CD14-positive monocyte (primary cell): ENCODE measurements at regions not wholly inside any gene's neighbourhood (a gene's known extent, or its start where the extent isn't known, plus 50 kb on each side); places are given as distances from the start of the nearest gene placed in this dataset.

ENCODE experiments used
- DNase-seq, 3 donors: peaks; one replicate each; pipeline ENCODE4 v3.0.0-alpha.2; 2011 to 2022
- H2AFZ ChIP-seq: 2 replicates; pipeline ENCODE4 v1.6.0; 2012; ENCODE audit warnings: mild to moderate bottlenecking, low read depth, low read length, inconsistent platforms; ENCODE audit not compliant: insufficient read depth, poor library complexity, severe bottlenecking
- H3K27ac ChIP-seq, 2 donors: 1 replicate in 1 of 2; 2 replicates in 1 of 2; pipeline ENCODE4 v1.5.1; 2012 to 2013; ENCODE audit warnings: low read length in 2 of 2, control low read depth in 1 of 2, inconsistent platforms in 1 of 2, low read depth in 1 of 2, mild to moderate bottlenecking in 1 of 2
- H3K27me3 ChIP-seq, 2 donors: one replicate each; pipeline versions ENCODE4 v1.6.0 to v1.6.1; 2011 to 2013; ENCODE audit warnings: low read length in 2 of 2; ENCODE audit not compliant: control insufficient read depth in 2 of 2, insufficient read depth in 2 of 2
- H3K36me3 ChIP-seq, 2 donors: replicated peaks in 1 of 2; 1 replicate in 1 of 2; 2 replicates in 1 of 2; pipeline versions ENCODE4 v1.5.1 to v1.6.1; 2012 to 2013; ENCODE audit warnings: low read length in 2 of 2, control low read depth in 1 of 2, inconsistent platforms in 1 of 2, mild to moderate bottlenecking in 1 of 2; ENCODE audit not compliant: insufficient read depth in 2 of 2, control insufficient read depth in 1 of 2
- H3K4me1 ChIP-seq, 2 donors: 1 replicate in 1 of 2; 2 replicates in 1 of 2; pipeline versions ENCODE4 v1.5.1 to v1.6.1; 2012 to 2013; ENCODE audit warnings: low read length in 2 of 2, control low read depth in 1 of 2, inconsistent platforms in 1 of 2, mild to moderate bottlenecking in 1 of 2, moderate library complexity in 1 of 2; ENCODE audit not compliant: insufficient read depth in 2 of 2, control insufficient read depth in 1 of 2
- H3K4me2 ChIP-seq: replicated peaks from 2 replicates; pipeline ENCODE3; 2012; ENCODE audit warnings: low read length, moderate library complexity, mild to moderate bottlenecking; ENCODE audit not compliant: poor library complexity, severe bottlenecking; ENCODE audit errors: extremely low read depth
- H3K4me3 ChIP-seq, 3 experiments: fragments of 200-600 bp in 1 of 3; sonication (generic) in 1 of 3; replicated peaks in 1 of 3; 1 replicate in 2 of 3; 2 replicates in 1 of 3; pipeline ENCODE4 v1.5.1; 2011 to 2013; ENCODE audit warnings: low read length in 3 of 3, mild to moderate bottlenecking in 3 of 3, control low read depth in 2 of 3, low read depth in 2 of 3, inconsistent platforms in 1 of 3, moderate library complexity in 1 of 3
- H3K79me2 ChIP-seq: 2 replicates; pipeline ENCODE4 v1.6.0; 2012; ENCODE audit warnings: mild to moderate bottlenecking, control low read depth, inconsistent platforms, low read length, moderate library complexity; ENCODE audit not compliant: insufficient read depth
- H3K9ac ChIP-seq: 2 replicates; pipeline ENCODE4 v1.6.0; 2017; ENCODE audit warnings: low read length, mild to moderate bottlenecking; ENCODE audit not compliant: insufficient read depth, poor library complexity, severe bottlenecking
- H3K9me3 ChIP-seq, 2 donors: replicated peaks in 1 of 2; 1 replicate in 1 of 2; 2 replicates in 1 of 2; pipeline versions ENCODE4 v1.5.1 to v1.6.1; 2012 to 2013; ENCODE audit warnings: low read length in 2 of 2, control low read depth in 1 of 2; ENCODE audit not compliant: control insufficient read depth in 1 of 2, insufficient read depth in 1 of 2
- H4K20me1 ChIP-seq: 2 replicates; pipeline ENCODE4 v1.6.0; 2012; ENCODE audit warnings: mild to moderate bottlenecking, low read length, control low read depth, moderate library complexity; ENCODE audit not compliant: insufficient read depth
- H3K27ac Mint-ChIP-seq, 7 donors: one replicate each; pipeline ENCODE4 v1.8.0; 2020; ENCODE audit warnings: mild to moderate bottlenecking in 7 of 7, mixed read lengths in 7 of 7, moderate library complexity in 6 of 7, inconsistent platforms in 2 of 7
- H3K27me3 Mint-ChIP-seq, 3 donors: one replicate each; pipeline ENCODE4 v1.8.0; 2021 to 2022; ENCODE audit warnings: low read depth in 3 of 3, mild to moderate bottlenecking in 3 of 3, mixed read lengths in 3 of 3, moderate library complexity in 3 of 3, inconsistent platforms in 1 of 3
- H3K36me3 Mint-ChIP-seq, 2 donors: one replicate each; pipeline ENCODE4 v1.8.0; 2020; ENCODE audit warnings: mixed read lengths in 2 of 2, inconsistent platforms in 1 of 2, mild to moderate bottlenecking in 1 of 2
- H3K4me1 Mint-ChIP-seq: one replicate; pipeline ENCODE4 v1.8.0; 2020; ENCODE audit warnings: mild to moderate bottlenecking, mixed read lengths
- H3K4me3 Mint-ChIP-seq, 2 donors: one replicate each; pipeline ENCODE4 v1.8.0; 2020; ENCODE audit warnings: mild to moderate bottlenecking in 2 of 2, mixed read lengths in 2 of 2, moderate library complexity in 1 of 2
- H3K9me3 Mint-ChIP-seq, 7 donors: one replicate each; pipeline ENCODE4 v1.8.0; 2020 to 2022; ENCODE audit warnings: mixed read lengths in 7 of 7, mild to moderate bottlenecking in 6 of 7, moderate library complexity in 6 of 7, inconsistent platforms in 2 of 7
- WGBS: methylation state at CpG from one replicate; pipeline ENCODE4 v1.1.5; 2013; ENCODE audit warnings: missing lambda C conversion rate; ENCODE audit not compliant: insufficient coverage; 5-methylcytosine and 5-hydroxymethylcytosine counted together
- intact Hi-C, 2 donors: fragments of 100-400 bp; cut with micrococcal nuclease; formaldehyde crosslinking; loops; one replicate each; pipeline versions ENCODE4 v1.15.0 to v1.15.1; 2023
- TF ChIP-seq, protein P1 (sequence below): fragments of 200-600 bp; IDR thresholded peaks from one replicate; pipeline ENCODE4 v1.8.0; 2022; ENCODE audit warnings: antibody characterized with exemption, mild to moderate bottlenecking

DNA sequence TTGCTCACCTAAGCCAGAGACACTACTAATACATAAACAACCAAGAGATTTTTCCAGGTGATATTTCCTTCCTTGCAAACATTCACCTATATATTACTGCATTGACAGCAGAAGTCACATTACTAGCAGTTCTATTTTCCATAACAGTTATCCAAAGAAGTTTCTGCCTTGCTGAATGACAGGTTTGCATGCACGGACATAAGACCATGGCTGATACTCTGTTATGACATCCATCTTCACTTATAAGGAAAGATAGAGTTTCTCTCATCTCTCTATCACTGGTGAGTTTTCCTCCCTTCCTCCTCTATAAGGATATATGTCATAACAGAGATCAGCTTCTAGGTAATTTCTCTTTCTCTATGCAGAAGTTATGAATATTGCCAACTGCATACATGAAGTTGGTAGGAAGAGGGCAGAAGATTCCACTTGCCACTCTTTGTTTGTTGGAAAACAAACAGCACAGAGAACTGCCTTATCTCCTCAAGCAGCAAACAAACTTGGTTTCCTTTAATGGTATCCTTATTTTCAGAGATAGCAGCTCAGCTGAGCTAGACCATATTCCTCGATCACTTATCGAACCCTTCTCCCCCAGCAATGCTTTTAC is 557.0 kb downstream of the VRK1 start:
- Mint-ChIP-seq H3K36me3 (no peaks in the 10 kb centered on the region), H3K9me3 (peaks cover 2 to 8% (median 3%) of the 10 kb centered on the region in 7 donors), H3K27me3 (peaks cover 0 to 5% (median 5%) of the 10 kb centered on the region in 3 donors), H3K4me3 (no peak overlapping the region), H3K27ac (no peak overlapping the region), H3K4me1 (no peaks in the 10 kb centered on the region)
- H2AFZ ChIP-seq, result no peak overlapping the region
- no peak overlapping the region for H3K9ac ChIP-seq
- no peaks in the 10 kb centered on the region for H3K27me3 ChIP-seq
- intact Hi-C loops, result no loop called here
- H3K4me3 ChIP-seq, result no peak overlapping the region
- TF ChIP-seq, protein P1, sequence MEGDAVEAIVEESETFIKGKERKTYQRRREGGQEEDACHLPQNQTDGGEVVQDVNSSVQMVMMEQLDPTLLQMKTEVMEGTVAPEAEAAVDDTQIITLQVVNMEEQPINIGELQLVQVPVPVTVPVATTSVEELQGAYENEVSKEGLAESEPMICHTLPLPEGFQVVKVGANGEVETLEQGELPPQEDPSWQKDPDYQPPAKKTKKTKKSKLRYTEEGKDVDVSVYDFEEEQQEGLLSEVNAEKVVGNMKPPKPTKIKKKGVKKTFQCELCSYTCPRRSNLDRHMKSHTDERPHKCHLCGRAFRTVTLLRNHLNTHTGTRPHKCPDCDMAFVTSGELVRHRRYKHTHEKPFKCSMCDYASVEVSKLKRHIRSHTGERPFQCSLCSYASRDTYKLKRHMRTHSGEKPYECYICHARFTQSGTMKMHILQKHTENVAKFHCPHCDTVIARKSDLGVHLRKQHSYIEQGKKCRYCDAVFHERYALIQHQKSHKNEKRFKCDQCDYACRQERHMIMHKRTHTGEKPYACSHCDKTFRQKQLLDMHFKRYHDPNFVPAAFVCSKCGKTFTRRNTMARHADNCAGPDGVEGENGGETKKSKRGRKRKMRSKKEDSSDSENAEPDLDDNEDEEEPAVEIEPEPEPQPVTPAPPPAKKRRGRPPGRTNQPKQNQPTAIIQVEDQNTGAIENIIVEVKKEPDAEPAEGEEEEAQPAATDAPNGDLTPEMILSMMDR, result no peak
- H3K9me3 ChIP-seq, result no peaks in the 10 kb centered on the region
- no peaks in the 10 kb centered on the region for H3K4me1 ChIP-seq
- DNase-seq, result no peak
- WGBS, result no CpG with 5 or more reads among the region's 3 CpGs
- H3K36me3 ChIP-seq, result no peaks in the 10 kb centered on the region
- no peak overlapping the region for H3K4me2 ChIP-seq
- no peak overlapping the region for H3K27ac ChIP-seq
- no peaks in the 10 kb centered on the region for H3K79me2 ChIP-seq
- no peaks in the 10 kb centered on the region for H4K20me1 ChIP-seq

DNA sequence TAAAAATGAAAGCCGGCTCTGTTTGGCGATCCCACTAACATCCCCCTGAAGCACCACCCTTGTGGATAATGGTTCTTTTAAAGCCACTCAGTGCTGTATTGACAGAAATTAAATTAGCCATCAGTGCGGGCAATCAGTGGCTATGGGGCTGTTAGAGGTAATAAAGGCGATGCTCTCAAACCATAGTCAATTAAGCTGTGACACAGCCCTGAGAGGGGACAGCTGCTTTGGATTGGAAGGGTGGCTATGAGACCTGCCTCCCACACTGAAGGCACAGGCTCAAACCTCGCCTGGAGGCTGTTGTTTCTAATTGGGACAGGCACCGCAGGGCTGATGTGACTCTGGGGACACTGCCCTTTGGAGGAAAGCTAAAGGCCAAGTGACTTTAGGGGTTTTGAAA is 562.2 kb downstream of the VRK1 start:
- H3K9ac ChIP-seq, result no peak overlapping the region
- H3K27ac ChIP-seq, result no peak overlapping the region
- intact Hi-C loops, result no loop called here
- TF ChIP-seq, protein P1, result no peak
- H3K27me3 Mint-ChIP-seq, result peaks cover 2% of the 10 kb centered on the region in 3 donors
- H3K79me2 ChIP-seq, result no peaks in the 10 kb centered on the region
- no peak for DNase-seq
- H3K27me3 ChIP-seq, result no peaks in the 10 kb centered on the region
- WGBS, result 85% methylated on average over 4 of the region's 6 CpGs
- no peaks in the 10 kb centered on the region for H3K4me1 ChIP-seq
- no peaks in the 10 kb centered on the region for H3K9me3 ChIP-seq
- peaks cover 2 to 6% (median 3%) of the 10 kb centered on the region in 7 donors for H3K9me3 Mint-ChIP-seq
- H3K36me3 ChIP-seq, result no peaks in the 10 kb centered on the region
- no peak overlapping the region for H2AFZ ChIP-seq
- no peaks in the 10 kb centered on the region for H3K4me1 Mint-ChIP-seq
- H3K27ac Mint-ChIP-seq, result no peak overlapping the region
- H3K36me3 Mint-ChIP-seq, result no peaks in the 10 kb centered on the region
- no peak overlapping the region for H3K4me2 ChIP-seq
- no peak overlapping the region for H3K4me3 Mint-ChIP-seq
- no peak overlapping the region for H3K4me3 ChIP-seq
- H4K20me1 ChIP-seq, result no peaks in the 10 kb centered on the region
